ENCODE measurements at regions not wholly inside any gene's neighbourhood (a gene's known extent, or its start where the extent isn't known, plus 50 kb on each side); places are given as distances from the start of the nearest gene placed in this dataset.

GRCh38 chr12:127469331-127469730 is 797.6 kb upstream of the TMEM132C start:
- TF ChIP-seq CTCF (IDR thresholded peaks at IDR 0.05; ENCODE audit: extremely low read depth, low read depth, low read length): no peak
- no peak overlapping the region for H3K4me2 ChIP-seq (ENCODE audit: insufficient read depth, low read length)
- peaks cover 9% of the 10 kb centered on the region for H3K27me3 ChIP-seq (ENCODE audit: insufficient read depth, low read length)
- no peaks in the 10 kb centered on the region for H3K4me1 ChIP-seq (ENCODE audit: insufficient read depth, low read length)
- H3K4me3 ChIP-seq (ENCODE audit: insufficient read depth, low read length): no peak overlapping the region
- H3K79me2 ChIP-seq (ENCODE audit: insufficient read depth, low read length): no peaks in the 10 kb centered on the region
- DNase-seq (ENCODE audit: insufficient read length, low spot score, missing footprints): no peak
- H3K9me3 ChIP-seq (ENCODE audit: low read depth, low read length): no peaks in the 10 kb centered on the region
- H3K27ac ChIP-seq (ENCODE audit: low read depth, low read length): no peak overlapping the region
- no peaks in the 10 kb centered on the region for H3K36me3 ChIP-seq (ENCODE audit: insufficient read depth, low read length)
- H4K20me1 ChIP-seq (ENCODE audit: insufficient read depth, low read length): no peaks in the 10 kb centered on the region
- H2AFZ ChIP-seq (ENCODE audit: low read length): no peak overlapping the region

GRCh38 chr12:127473766-127474165 is 793.2 kb upstream of the TMEM132C start:
- H2AFZ ChIP-seq (ENCODE audit: low read length): no peak overlapping the region
- no peak overlapping the region for H3K4me3 ChIP-seq (ENCODE audit: insufficient read depth, low read length)
- no peak overlapping the region for H3K4me2 ChIP-seq (ENCODE audit: insufficient read depth, low read length)
- H3K27ac ChIP-seq (ENCODE audit: low read depth, low read length): no peak overlapping the region
- no peaks in the 10 kb centered on the region for H3K79me2 ChIP-seq (ENCODE audit: insufficient read depth, low read length)
- no peaks in the 10 kb centered on the region for H3K36me3 ChIP-seq (ENCODE audit: insufficient read depth, low read length)
- no peak for TF ChIP-seq CTCF (IDR thresholded peaks at IDR 0.05; ENCODE audit: extremely low read depth, low read depth, low read length)
- peaks cover under 1% of the 10 kb centered on the region for H3K27me3 ChIP-seq (ENCODE audit: insufficient read depth, low read length)
- no peaks in the 10 kb centered on the region for H3K4me1 ChIP-seq (ENCODE audit: insufficient read depth, low read length)
- no peak for DNase-seq (ENCODE audit: insufficient read length, low spot score, missing footprints)
- H4K20me1 ChIP-seq (ENCODE audit: insufficient read depth, low read length): no peaks in the 10 kb centered on the region
- H3K9me3 ChIP-seq (ENCODE audit: low read depth, low read length): no peaks in the 10 kb centered on the region

- no peak overlapping the region for H3K4me3 ChIP-seq (ENCODE audit: insufficient read depth, low read length)
- no peaks in the 10 kb centered on the region for H3K4me1 ChIP-seq (ENCODE audit: insufficient read depth, low read length)
- no peaks in the 10 kb centered on the region for H3K79me2 ChIP-seq (ENCODE audit: insufficient read depth, low read length)
- no peaks in the 10 kb centered on the region for H3K36me3 ChIP-seq (ENCODE audit: insufficient read depth, low read length)
- no peak overlapping the region for H3K4me2 ChIP-seq (ENCODE audit: insufficient read depth, low read length)
- TF ChIP-seq CTCF (IDR thresholded peaks at IDR 0.05; ENCODE audit: extremely low read depth, low read depth, low read length): no peak
- H3K27ac ChIP-seq (ENCODE audit: low read depth, low read length): no peak overlapping the region
- no peaks in the 10 kb centered on the region for H4K20me1 ChIP-seq (ENCODE audit: insufficient read depth, low read length)
- no peaks in the 10 kb centered on the region for H3K27me3 ChIP-seq (ENCODE audit: insufficient read depth, low read length)
- H2AFZ ChIP-seq (ENCODE audit: low read length): no peak overlapping the region
- H3K9me3 ChIP-seq (ENCODE audit: low read depth, low read length): no peaks in the 10 kb centered on the region
- no peak for DNase-seq (ENCODE audit: insufficient read length, low spot score, missing footprints)
Measured at GRCh38 chr12:127479256-127479655, 787.7 kb upstream of the TMEM132C start.

GRCh38 chr12:127480775-127481314 is 786.1 kb upstream of the TMEM132C start:
- Histone ChIP-seq H4K20me1 (ENCODE audit: insufficient read depth, low read length) (no peaks in the 10 kb centered on the region), H3K4me2 (ENCODE audit: insufficient read depth, low read length) (no peak overlapping the region), H3K36me3 (ENCODE audit: insufficient read depth, low read length) (no peaks in the 10 kb centered on the region), H3K9me3 (ENCODE audit: low read depth, low read length) (no peaks in the 10 kb centered on the region), H2AFZ (ENCODE audit: low read length) (no peak overlapping the region), H3K79me2 (ENCODE audit: insufficient read depth, low read length) (no peaks in the 10 kb centered on the region), H3K27ac (ENCODE audit: low read depth, low read length) (no peak overlapping the region), H3K4me1 (ENCODE audit: insufficient read depth, low read length) (peaks cover 3% of the 10 kb centered on the region), H3K27me3 (ENCODE audit: insufficient read depth, low read length) (no peaks in the 10 kb centered on the region), H3K4me3 (ENCODE audit: insufficient read depth, low read length) (no peak overlapping the region)
- DNase-seq (ENCODE audit: insufficient read length, low spot score, missing footprints): no peak
- TF ChIP-seq CTCF (IDR thresholded peaks at IDR 0.05; ENCODE audit: extremely low read depth, low read depth, low read length): no peak
